CD4-positive, alpha-beta T cell treated with Interleukin-2 at 100 ng/mL for 4 hours (primary cell): ENCODE measurements at regions not wholly inside any gene's neighbourhood (a gene's known extent, or its start where the extent isn't known, plus 50 kb on each side); places are given as distances from the start of the nearest gene placed in this dataset.
"Not testable (repeated sequence)": the region's sequence is repeated elsewhere in the genome, so short reads cannot be mapped to it uniquely, and the experiment has no call there.

Experiments
- DNase-seq: peaks from one replicate; pipeline ENCODE4 v3.0.0-alpha.2; 2020; ENCODE audit warnings: low spot score

GRCh38 chr3:72275331-72275751, 490.4 kb upstream of the PROK2 start:
- no peak for DNase-seq

GRCh38 chr3:72274493-72275330, 489.8 kb upstream of the PROK2 start:
- DNase-seq, result peak; percentile 15

- DNase-seq, result no peak
Measured at GRCh38 chr3:72273615-72274014, 488.7 kb upstream of the PROK2 start.

- no peak for DNase-seq
Measured at GRCh38 chr3:72272356-72272755, 487.4 kb upstream of the PROK2 start.

GRCh38 chr3:72271923-72272322, 487.0 kb upstream of the PROK2 start:
- no peak for DNase-seq

- no peak for DNase-seq
Measured at GRCh38 chr3:72271216-72271615, 486.3 kb upstream of the PROK2 start.

- DNase-seq, result no peak
Measured at GRCh38 chr3:72270730-72271129, 485.8 kb upstream of the PROK2 start.

- DNase-seq, result peak; percentile 18
Measured at GRCh38 chr3:72270072-72270681, 485.2 kb upstream of the PROK2 start.

GRCh38 chr3:72269475-72269874, 484.5 kb upstream of the PROK2 start:
- DNase-seq, result no peak

DNA sequence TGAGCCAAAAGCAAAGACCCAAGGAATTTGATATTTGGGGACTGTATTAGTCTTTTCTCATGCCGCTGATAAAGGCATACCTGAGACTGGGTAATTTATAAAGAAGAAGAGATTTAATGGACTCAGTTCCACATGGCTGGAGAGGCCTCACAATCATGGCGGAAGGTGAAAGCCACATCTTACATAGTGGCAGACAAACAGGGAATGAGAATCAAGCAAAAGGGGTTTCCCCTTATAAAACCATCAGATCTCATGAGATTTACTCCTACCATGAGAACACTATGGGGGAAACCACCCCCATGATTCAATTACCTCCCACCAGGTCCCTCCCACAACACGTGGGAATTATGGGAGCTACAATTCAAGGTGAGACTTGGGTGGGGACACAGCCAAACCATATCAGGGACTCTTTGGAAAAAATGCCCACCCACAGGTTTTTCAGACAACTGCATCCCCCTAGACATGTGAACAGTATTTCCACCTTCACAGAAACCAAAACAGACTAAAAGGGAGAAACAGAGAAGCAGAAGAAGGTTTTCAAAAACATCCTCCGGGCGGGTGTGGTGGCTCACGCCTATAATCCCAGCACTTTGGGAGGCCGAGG, 482.1 kb upstream of the PROK2 start:
- not testable (repeated sequence) for DNase-seq

DNA sequence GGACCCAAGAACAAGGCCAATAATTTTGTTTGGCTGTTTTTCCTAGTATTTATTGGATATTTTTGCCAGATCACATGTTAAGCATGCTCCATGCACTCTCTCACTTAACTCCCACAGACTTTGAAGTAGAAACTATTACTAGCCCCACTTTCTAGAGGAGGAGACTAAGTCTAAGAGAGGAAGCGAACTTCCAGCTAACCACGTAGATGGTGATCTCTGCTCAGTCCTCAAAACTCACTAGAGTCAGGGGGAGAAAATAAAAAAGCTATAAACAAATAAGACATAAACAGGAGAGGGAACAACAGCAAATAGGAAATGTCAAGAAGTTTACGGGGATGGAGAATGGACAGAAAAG, 481.0 kb upstream of the PROK2 start:
- no peak for DNase-seq

- DNase-seq, result no peak
Measured at GRCh38 chr3:72265256-72266015, 480.5 kb upstream of the PROK2 start.

DNA sequence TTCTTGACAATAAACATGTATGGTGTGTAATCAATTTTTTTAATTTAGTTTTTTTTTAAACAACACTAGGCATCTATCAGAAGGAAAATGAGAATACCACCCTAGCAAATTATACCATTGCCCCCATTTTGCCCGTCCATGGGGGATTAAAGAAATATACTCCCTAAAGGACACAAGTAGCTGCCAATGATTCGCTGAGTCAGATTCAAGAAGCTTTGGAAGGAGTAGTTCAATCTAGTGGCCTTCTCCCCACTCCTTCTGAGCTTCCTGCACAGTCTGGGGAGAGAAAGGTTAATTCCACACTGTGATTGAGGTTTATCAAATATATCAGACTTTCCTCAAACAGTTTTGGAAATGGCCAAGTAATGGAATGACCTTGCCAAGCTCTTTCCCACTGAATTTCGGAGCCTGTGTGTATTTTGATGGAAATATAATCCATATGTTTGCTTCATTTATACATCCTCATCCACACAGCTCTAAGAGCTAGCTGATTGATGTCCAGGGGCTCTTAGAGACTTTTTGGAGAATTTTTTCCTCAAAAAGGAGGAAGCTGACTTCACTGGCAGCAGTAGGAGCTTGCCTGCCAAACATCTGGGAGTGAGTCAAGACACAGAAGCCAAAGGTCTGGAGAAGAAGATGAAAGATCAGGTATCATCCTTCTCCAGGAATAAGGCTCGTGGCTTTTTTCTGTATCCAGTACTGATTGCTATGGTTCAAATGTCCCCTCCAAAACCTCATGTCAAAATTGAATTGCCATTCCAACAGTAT, 478.5 kb upstream of the PROK2 start:
- no peak for DNase-seq

- DNase-seq, result no peak
Measured at GRCh38 chr3:72262736-72263135, 477.8 kb upstream of the PROK2 start.

- no peak for DNase-seq
Measured at GRCh38 chr3:72261566-72262564, 476.9 kb upstream of the PROK2 start.

DNA sequence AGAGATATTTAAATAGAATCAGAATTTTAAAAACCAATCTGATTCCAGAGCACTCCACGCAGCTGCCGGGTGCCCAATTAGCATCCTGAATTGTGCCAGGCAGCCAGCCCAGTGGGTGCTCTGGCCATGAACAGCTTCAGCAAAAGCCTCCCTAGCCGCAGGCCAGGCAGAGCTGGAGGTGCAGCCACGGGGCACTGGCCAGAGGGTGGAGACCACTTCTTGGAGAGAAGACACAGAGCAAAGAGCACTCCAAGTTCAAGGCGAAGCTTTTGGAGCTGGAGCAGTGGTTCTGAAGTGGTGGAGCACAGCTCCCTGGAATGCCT, 475.6 kb upstream of the PROK2 start:
- no peak for DNase-seq

DNA sequence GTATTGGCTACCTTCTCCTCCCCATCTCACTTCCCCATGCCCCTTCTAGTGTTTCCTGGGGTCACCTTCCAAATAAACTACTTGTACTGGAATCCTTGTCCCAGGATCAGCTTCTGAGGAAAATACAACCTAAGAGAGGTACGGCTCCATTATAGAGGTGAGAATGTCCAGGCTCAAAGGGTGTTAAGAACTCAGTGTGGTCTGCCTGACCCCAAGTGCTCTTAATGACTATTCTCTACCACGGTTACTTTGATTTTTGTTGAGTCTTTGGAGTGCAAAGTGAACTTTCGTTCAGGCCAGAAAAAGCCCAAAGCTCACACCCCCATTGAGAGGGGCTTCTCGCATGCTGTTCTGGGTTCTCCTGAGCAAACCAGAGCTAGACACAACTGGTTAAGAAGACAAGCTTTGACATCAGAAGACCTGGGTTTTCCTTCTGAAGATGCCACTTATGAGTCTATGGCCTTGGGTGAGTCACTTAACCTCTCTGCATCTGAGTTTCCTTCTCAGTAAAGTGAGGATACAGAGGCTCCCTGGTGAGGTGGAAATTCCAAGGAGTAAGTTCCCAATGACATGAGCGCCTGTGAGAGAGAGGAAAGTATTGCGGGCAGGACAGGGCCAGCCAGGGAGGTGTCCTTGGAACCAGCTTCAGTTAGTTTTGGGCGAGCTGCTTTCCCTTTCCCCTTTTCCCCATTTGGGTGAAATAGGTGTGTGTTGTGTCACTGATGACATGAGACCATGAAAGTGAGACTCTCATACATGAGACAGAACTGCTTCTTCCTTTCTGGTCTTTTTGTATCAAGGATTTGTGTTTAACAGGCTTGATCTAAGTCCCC, 475.0 kb upstream of the PROK2 start:
- no peak for DNase-seq

- DNase-seq, result no peak
Measured at GRCh38 chr3:72258361-72259141, 473.6 kb upstream of the PROK2 start.

DNA sequence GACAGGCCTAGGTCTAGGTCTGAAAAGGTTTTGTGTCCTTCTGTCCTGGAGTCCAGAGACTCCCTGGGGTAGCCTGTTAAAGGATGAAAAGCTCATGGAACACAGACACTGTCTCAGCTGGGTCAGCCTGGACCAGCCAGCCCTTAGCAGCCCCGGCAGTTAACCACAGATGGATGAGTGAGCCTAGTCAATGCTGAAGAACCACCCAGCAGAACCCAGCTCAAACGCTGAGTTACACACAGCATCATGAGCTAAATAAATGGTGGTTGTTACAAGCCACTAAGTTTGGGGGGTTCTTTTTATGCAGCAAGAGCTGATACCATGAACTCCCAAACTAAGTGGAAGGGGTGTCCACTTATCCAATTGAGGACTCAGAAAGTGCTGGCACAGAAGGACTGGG, 472.8 kb upstream of the PROK2 start:
- no peak for DNase-seq
